Colonic mucosa (tissue), 4 donors: ENCODE measurements at regions not wholly inside any gene's neighbourhood (a gene's known extent, or its start where the extent isn't known, plus 50 kb on each side); places are given as distances from the start of the nearest gene placed in this dataset.

Source experiments
- DNase-seq: peaks from one replicate; pipeline ENCODE4 v3.0.0-alpha.2; 2020
- H3K27ac ChIP-seq: fragments of 200-600 bp; one replicate; pipeline ENCODE4 v1.8.0; 2021
- H3K27me3 ChIP-seq: fragments of 200-600 bp; one replicate; pipeline ENCODE4 v1.8.0; 2021
- H3K36me3 ChIP-seq: fragments of 200-600 bp; one replicate; pipeline ENCODE4 v1.8.0; 2021
- H3K4me1 ChIP-seq: fragments of 200-600 bp; one replicate; pipeline ENCODE4 v1.8.0; 2021; ENCODE audit warnings: mild to moderate bottlenecking
- H3K4me3 ChIP-seq: fragments of 200-600 bp; one replicate; pipeline ENCODE4 v1.8.0; 2021
- H3K9ac ChIP-seq, 2 donors: one replicate each; pipeline ENCODE4 v1.7.0; 2013; ENCODE audit warnings: control low read depth in 2 of 2, low read depth in 2 of 2, low read length in 2 of 2
- H3K9me3 ChIP-seq: fragments of 200-600 bp; one replicate; pipeline ENCODE4 v1.8.0; 2021
- CTCF ChIP-seq: fragments of 200-600 bp; IDR thresholded peaks from one replicate; pipeline ENCODE4 v1.8.0; 2022; ENCODE audit warnings: antibody characterized with exemption, mild to moderate bottlenecking
- intact Hi-C: fragments of 100-400 bp; cut with DNase I; formaldehyde crosslinking; loops from one replicate; pipeline ENCODE4 v1.14.1; 2022
- donor health status: healthy.
- donor health status: DM: no; HTN: no; CAD: no.
- donor health status: DM: no; HTN: no; CAD: no.

DNA sequence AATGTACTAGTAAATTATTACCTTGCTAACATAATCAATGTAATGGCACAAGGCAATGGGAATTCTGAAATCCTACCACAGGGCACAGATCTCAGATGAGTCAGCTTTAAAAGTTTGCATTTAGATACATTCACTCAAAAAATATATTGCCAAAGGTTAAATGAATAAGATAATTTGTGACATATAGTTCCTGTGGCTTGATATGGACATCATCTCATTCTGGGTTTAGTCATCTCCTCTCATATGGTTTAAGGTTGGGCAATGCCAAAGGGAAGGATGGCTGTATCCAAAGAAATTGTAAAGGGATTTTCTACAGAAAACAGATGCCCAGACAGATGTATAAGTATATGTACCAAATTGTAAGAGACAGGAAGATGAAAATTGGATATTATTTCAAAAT lies 1065.0 kb downstream of the LRFN5 start:
- no peak overlapping the region for H3K4me3 ChIP-seq
- H3K27ac ChIP-seq: no peak overlapping the region
- TF ChIP-seq CTCF: no peak
- H3K9ac ChIP-seq: no peak overlapping the region
- H3K36me3 ChIP-seq: no peaks in the 10 kb centered on the region
- H3K4me1 ChIP-seq: no peaks in the 10 kb centered on the region
- H3K9me3 ChIP-seq: no peaks in the 10 kb centered on the region
- intact Hi-C loops: no loop called here
- H3K27me3 ChIP-seq: no peaks in the 10 kb centered on the region
- DNase-seq: no peak

- Histone ChIP-seq H3K4me3 (no peak overlapping the region), H3K4me1 (no peaks in the 10 kb centered on the region), H3K27me3 (no peaks in the 10 kb centered on the region), H3K9ac (no peak overlapping the region), H3K9me3 (no peaks in the 10 kb centered on the region), H3K27ac (no peak overlapping the region), H3K36me3 (no peaks in the 10 kb centered on the region)
- no peak for DNase-seq
- intact Hi-C loops: no loop called here
- no peak for TF ChIP-seq CTCF
Observed at GRCh38 chr14:42665083-42665482, 1058.4 kb downstream of the LRFN5 start.

- Histone ChIP-seq H3K9me3 (no peaks in the 10 kb centered on the region), H3K4me3 (no peak overlapping the region), H3K9ac (no peak overlapping the region), H3K36me3 (no peaks in the 10 kb centered on the region), H3K4me1 (no peaks in the 10 kb centered on the region), H3K27me3 (no peaks in the 10 kb centered on the region), H3K27ac (no peak overlapping the region)
- no peak for TF ChIP-seq CTCF
- intact Hi-C loops: no loop called here
- no peak for DNase-seq
Observed at GRCh38 chr14:42664190-42664589, 1057.5 kb downstream of the LRFN5 start.

DNA sequence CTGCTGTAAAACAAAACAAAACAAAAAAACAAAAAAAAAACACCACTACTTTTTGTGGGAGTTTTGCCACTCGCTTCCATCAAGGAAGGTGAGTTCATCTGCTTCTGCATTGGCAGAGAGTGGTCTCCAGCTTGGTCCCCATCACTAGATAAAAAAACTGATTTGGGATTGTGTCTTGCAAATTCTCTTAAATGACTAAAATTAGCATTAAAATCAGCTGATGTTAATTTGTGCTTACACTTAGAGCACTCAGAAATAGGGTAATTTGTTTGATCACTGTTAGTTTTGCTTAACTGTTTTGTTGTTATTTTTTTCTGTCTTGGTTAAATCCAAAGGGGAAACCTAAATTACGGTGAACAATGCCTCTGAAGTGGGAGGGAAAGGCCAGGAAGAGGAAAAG lies 1048.0 kb downstream of the LRFN5 start:
- Histone ChIP-seq H3K4me3 (no peak overlapping the region), H3K9me3 (no peaks in the 10 kb centered on the region), H3K27ac (no peak overlapping the region), H3K9ac (no peak overlapping the region), H3K4me1 (no peaks in the 10 kb centered on the region), H3K27me3 (no peaks in the 10 kb centered on the region), H3K36me3 (no peaks in the 10 kb centered on the region)
- TF ChIP-seq CTCF: no peak
- DNase-seq: no peak
- intact Hi-C loops: no loop called here

- no peak for DNase-seq
- no peak overlapping the region for H3K4me3 ChIP-seq
- H3K27ac ChIP-seq: no peak overlapping the region
- H3K36me3 ChIP-seq: no peaks in the 10 kb centered on the region
- no peaks in the 10 kb centered on the region for H3K9me3 ChIP-seq
- no peak for TF ChIP-seq CTCF
- no peak overlapping the region for H3K9ac ChIP-seq
- H3K4me1 ChIP-seq: no peaks in the 10 kb centered on the region
- no peaks in the 10 kb centered on the region for H3K27me3 ChIP-seq
- intact Hi-C loops: no loop called here
Observed at GRCh38 chr14:42642787-42643186, 1036.1 kb downstream of the LRFN5 start.
